Epithelial cell of esophagus (primary cell): ENCODE measurements at regions not wholly inside any gene's neighbourhood (a gene's known extent, or its start where the extent isn't known, plus 50 kb on each side); places are given as distances from the start of the nearest gene placed in this dataset.

Source experiments
- DNase-seq: peaks from one replicate; pipeline ENCODE4 v3.0.0; 2010; ENCODE audit warnings: low read depth
- H3K4me3 ChIP-seq: 2 replicates; pipeline ENCODE4 v1.5.1; 2011; ENCODE audit warnings: mild to moderate bottlenecking, low read length, control low read depth
- TF ChIP-seq, protein P1 (sequence below): IDR thresholded peaks from 2 replicates; pipeline ENCODE4 v1.5.1; 2011; ENCODE audit warnings: low read depth, mild to moderate bottlenecking, low read length, control low read depth, inconsistent platforms; ENCODE audit not compliant: insufficient read depth; ENCODE audit errors: missing control alignments

- no peak overlapping the region for H3K4me3 ChIP-seq
- TF ChIP-seq, protein P1, sequence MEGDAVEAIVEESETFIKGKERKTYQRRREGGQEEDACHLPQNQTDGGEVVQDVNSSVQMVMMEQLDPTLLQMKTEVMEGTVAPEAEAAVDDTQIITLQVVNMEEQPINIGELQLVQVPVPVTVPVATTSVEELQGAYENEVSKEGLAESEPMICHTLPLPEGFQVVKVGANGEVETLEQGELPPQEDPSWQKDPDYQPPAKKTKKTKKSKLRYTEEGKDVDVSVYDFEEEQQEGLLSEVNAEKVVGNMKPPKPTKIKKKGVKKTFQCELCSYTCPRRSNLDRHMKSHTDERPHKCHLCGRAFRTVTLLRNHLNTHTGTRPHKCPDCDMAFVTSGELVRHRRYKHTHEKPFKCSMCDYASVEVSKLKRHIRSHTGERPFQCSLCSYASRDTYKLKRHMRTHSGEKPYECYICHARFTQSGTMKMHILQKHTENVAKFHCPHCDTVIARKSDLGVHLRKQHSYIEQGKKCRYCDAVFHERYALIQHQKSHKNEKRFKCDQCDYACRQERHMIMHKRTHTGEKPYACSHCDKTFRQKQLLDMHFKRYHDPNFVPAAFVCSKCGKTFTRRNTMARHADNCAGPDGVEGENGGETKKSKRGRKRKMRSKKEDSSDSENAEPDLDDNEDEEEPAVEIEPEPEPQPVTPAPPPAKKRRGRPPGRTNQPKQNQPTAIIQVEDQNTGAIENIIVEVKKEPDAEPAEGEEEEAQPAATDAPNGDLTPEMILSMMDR: no peak
- no peak for DNase-seq
Measured at GRCh38 chr16:86063760-86064405, 164.9 kb downstream of the IRF8 start.

DNA sequence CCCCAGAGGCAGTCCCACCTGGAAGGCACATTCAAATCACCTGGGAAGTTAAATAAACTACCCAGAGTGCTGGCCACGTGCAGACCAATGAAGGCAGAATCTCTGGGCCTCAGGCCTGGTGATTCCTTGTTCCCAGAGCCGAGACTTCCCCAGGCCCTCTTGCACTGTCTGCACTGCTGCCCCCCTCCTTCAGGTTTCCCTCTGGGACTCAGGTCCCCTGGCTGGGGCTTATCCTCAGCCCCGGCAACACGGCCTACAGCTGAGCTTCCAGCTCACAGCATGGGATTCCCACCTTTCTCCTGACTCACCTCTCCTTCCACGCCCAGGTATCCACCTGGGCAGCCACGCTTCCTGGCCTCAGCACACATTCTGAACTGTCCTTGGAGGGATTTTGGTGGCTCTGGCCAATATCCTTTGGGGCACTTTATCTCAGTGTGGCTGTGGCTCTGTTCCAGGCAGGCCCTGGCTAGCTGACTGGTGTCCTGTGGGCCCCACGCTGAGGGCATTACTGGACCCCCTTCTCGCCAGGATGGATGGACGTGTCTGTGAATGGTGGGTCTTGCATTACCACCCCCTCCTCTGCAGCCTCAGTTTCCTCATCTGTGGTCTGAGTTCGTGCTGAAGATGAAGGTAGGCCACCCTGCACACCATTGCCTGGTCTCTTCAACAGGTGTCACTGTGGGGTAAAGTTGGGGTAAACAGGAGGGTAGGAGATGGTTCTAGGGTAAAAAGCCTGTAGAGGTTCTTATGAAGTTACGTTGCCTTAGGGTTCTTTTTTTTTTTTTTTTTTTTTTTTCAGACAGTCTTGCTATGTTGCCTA is 165.7 kb downstream of the IRF8 start:
- no peak overlapping the region for H3K4me3 ChIP-seq
- no peak for DNase-seq
- TF ChIP-seq, protein P1: no peak

- H3K4me3 ChIP-seq: no peak overlapping the region
- DNase-seq: no peak
- TF ChIP-seq, protein P1: no peak
Measured at GRCh38 chr16:86065711-86066110, 166.7 kb downstream of the IRF8 start.

- no peak overlapping the region for H3K4me3 ChIP-seq
- TF ChIP-seq, protein P1: no peak
- DNase-seq: no peak
Measured at GRCh38 chr16:86066811-86067210, 167.8 kb downstream of the IRF8 start.

GRCh38 chr16:86067516-86067915 is 168.6 kb downstream of the IRF8 start:
- DNase-seq: no peak
- no peak overlapping the region for H3K4me3 ChIP-seq
- TF ChIP-seq, protein P1: no peak

- no peak for DNase-seq
- no peak overlapping the region for H3K4me3 ChIP-seq
- TF ChIP-seq, protein P1: no peak
Measured at GRCh38 chr16:86067936-86068335, 169.0 kb downstream of the IRF8 start.
